ENCODE measurements at regions not wholly inside any gene's neighbourhood (a gene's known extent, or its start where the extent isn't known, plus 50 kb on each side); places are given as distances from the start of the nearest gene placed in this dataset.

DNA sequence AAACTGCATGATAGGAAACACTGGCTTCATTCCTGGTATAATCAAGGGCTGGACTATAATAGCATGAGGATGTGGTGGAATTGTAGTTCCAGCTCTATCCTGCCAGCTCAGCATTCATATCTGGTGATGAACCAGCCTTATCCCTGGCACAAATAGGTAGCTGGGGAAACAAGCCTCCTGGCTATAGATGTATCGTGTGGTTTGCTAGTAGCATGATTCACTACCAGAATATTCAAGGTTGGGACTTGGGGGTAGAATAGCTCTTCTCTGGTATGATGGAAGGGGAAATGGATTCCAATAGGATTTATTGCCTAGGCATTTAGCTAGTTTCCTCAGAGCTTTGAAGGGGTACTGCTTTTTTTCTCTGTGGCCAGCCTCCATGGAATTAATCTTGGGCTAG lies 532.8 kb downstream of the FBXO15 start:
- no peak overlapping the region for H4K91ac ChIP-seq (ENCODE audit: low read length)
- no peak overlapping the region for H2AFZ ChIP-seq (ENCODE audit: low read depth, low read length)
- H3K4me2 ChIP-seq (ENCODE audit: low read length, poor library complexity, severe bottlenecking): no peak overlapping the region
- H2BK12ac ChIP-seq (ENCODE audit: low read length in 2 of 2): no peak overlapping the region
- H3K79me1 ChIP-seq (replicated peaks; ENCODE audit: low read length, poor library complexity, severe bottlenecking): no peaks in the 10 kb centered on the region
- H3K27me3 ChIP-seq (ENCODE audit: control insufficient read depth in 1 of 2, insufficient read depth in 1 of 2, low read length in 2 of 2): no peaks in the 10 kb centered on the region
- WGBS: 0% methylated on average over 1 of the region's 1 CpG
- no peak overlapping the region for H3K23ac ChIP-seq (ENCODE audit: low read length in 2 of 2)
- no peak overlapping the region for H3K9ac ChIP-seq (ENCODE audit: low read length)
- no peak overlapping the region for H2BK120ac ChIP-seq (ENCODE audit: low read depth, low read length)
- no peak overlapping the region for H3K4me3 ChIP-seq (ENCODE audit: insufficient read depth in 1 of 2, low read depth in 1 of 2, low read length in 2 of 2)
- no peaks in the 10 kb centered on the region for H3K9me3 ChIP-seq (ENCODE audit: control insufficient read depth, low read length)
- H2BK5ac ChIP-seq (ENCODE audit: low read depth, low read length, poor library complexity, severe bottlenecking): no peak overlapping the region
- H4K8ac ChIP-seq (ENCODE audit: low read length): no peak overlapping the region
- no peak overlapping the region for H3K18ac ChIP-seq (ENCODE audit: low read depth in 1 of 2, low read length in 2 of 2)
- H3K27ac ChIP-seq (ENCODE audit: low read length, poor library complexity, severe bottlenecking): peak overlapping the region; percentile 20
- H3K4ac ChIP-seq (ENCODE audit: low read depth in 1 of 2, low read length in 2 of 2): no peak overlapping the region
- DNase-seq: peak; percentile 37
- no peak overlapping the region for H3K14ac ChIP-seq (ENCODE audit: low read length in 2 of 2)
- peaks cover 2% of the 10 kb centered on the region for H3K4me1 ChIP-seq (ENCODE audit: control insufficient read depth, insufficient read depth, low read depth, low read length)
- no peaks in the 10 kb centered on the region for H3K36me3 ChIP-seq (ENCODE audit: control insufficient read depth in 1 of 2, insufficient read depth in 2 of 2, low read depth in 1 of 2, low read length in 2 of 2)
- H2BK15ac ChIP-seq (ENCODE audit: low read depth, poor library complexity, severe bottlenecking): no peak overlapping the region
- H2AK5ac ChIP-seq (ENCODE audit: low read length, severe bottlenecking): no peak overlapping the region

DNA sequence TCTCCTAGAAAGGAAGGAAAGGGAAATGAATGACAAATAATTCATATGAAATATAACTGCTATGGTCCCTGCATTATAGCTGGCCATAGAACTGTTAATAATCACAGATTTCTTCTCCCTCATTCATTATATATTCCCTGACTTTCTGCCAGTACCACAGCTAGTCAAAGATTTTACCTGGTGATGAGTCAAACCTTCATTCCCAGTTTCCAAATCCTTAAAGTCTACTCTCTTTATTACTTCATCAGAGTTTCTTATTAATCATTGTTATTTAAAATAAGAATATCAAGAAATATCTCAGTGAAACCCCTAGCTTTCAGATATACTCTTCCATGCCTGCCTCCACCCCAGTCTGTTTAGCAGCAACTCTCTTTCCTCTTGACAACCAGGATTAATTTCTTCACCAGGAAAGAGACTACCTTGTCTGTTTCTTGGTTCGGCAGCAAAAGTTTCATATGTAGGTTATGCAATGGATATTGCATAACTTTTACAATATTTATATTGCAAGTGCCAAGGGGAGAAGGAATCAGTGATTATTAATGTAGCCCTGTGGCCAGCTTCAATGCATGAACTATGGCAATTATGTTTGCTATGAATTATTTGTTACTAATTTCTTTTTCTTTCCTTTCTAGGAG lies 533.8 kb downstream of the FBXO15 start:
- Histone ChIP-seq H2BK120ac (ENCODE audit: low read depth, low read length) (no peak overlapping the region), H3K9ac (ENCODE audit: low read length) (no peak overlapping the region), H3K18ac (ENCODE audit: low read depth in 1 of 2, low read length in 2 of 2) (no peak overlapping the region), H3K4ac (ENCODE audit: low read depth in 1 of 2, low read length in 2 of 2) (no peak overlapping the region), H2BK12ac (ENCODE audit: low read length in 2 of 2) (no peak overlapping the region), H3K36me3 (ENCODE audit: control insufficient read depth in 1 of 2, insufficient read depth in 2 of 2, low read depth in 1 of 2, low read length in 2 of 2) (no peaks in the 10 kb centered on the region), H3K27ac (ENCODE audit: low read length, poor library complexity, severe bottlenecking) (no peak overlapping the region), H4K91ac (ENCODE audit: low read length) (no peak overlapping the region), H2AFZ (ENCODE audit: low read depth, low read length) (no peak overlapping the region), H3K23ac (ENCODE audit: low read length in 2 of 2) (no peak overlapping the region), H2BK5ac (ENCODE audit: low read depth, low read length, poor library complexity, severe bottlenecking) (no peak overlapping the region), H3K4me1 (ENCODE audit: control insufficient read depth, insufficient read depth, low read depth, low read length) (peaks cover 2% of the 10 kb centered on the region), H3K27me3 (ENCODE audit: control insufficient read depth in 1 of 2, insufficient read depth in 1 of 2, low read length in 2 of 2) (no peaks in the 10 kb centered on the region), H4K8ac (ENCODE audit: low read length) (no peak overlapping the region), H3K79me1 (replicated peaks; ENCODE audit: low read length, poor library complexity, severe bottlenecking) (no peaks in the 10 kb centered on the region), H2AK5ac (ENCODE audit: low read length, severe bottlenecking) (no peak overlapping the region), H3K4me3 (ENCODE audit: insufficient read depth in 1 of 2, low read depth in 1 of 2, low read length in 2 of 2) (no peak overlapping the region), H3K14ac (ENCODE audit: low read length in 2 of 2) (no peak overlapping the region), H3K9me3 (ENCODE audit: control insufficient read depth, low read length) (no peaks in the 10 kb centered on the region), H3K4me2 (ENCODE audit: low read length, poor library complexity, severe bottlenecking) (no peak overlapping the region), H2BK15ac (ENCODE audit: low read depth, poor library complexity, severe bottlenecking) (no peak overlapping the region)
- no CpG with 5 or more reads among the region's 1 CpG for WGBS
- DNase-seq: no peak

DNA sequence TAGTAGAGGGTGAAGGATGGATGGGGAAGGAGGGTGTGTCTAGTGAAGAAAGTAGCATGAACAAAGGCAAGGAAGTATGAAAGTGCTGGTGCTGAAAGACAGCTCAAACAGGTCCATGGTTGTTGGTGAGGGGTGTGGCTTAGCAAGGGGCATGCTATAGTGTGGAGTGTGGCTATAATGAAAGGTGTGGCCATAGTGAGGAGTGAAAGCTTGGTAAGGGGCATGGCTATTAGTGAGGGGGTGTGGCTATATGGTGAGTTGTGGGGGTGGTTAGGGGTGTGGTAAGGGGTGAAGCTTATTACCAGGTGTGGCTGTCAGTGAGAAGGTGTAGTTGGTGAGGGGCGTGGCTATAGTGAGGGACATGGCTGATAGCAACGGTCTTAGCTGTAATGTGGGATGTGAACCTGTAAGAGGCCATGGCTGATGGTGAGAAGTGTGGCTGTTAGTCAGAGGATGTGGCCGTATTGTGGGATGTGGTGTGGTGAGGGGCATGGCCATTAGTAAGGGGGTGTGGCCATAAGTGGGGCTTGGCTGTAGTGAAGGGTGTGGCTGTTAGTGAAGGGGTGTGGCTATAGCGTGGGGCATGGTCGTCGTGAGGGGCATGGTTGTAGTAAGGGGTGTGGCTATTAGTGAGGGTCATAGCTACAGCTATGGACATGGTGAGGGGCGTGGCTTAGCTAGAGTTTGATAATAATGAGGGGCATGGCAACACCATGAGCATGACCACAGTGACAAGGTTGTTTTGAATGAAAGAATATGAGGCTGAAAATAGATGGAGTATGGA lies 549.6 kb downstream of the FBXO15 start:
- no peak overlapping the region for H3K23ac ChIP-seq (ENCODE audit: low read length in 2 of 2)
- H3K27me3 ChIP-seq (ENCODE audit: control insufficient read depth in 1 of 2, insufficient read depth in 1 of 2, low read length in 2 of 2): no peaks in the 10 kb centered on the region
- H3K4ac ChIP-seq (ENCODE audit: low read depth in 1 of 2, low read length in 2 of 2): no peak overlapping the region
- H3K36me3 ChIP-seq (ENCODE audit: control insufficient read depth in 1 of 2, insufficient read depth in 2 of 2, low read depth in 1 of 2, low read length in 2 of 2): no peaks in the 10 kb centered on the region
- no peak overlapping the region for H3K9ac ChIP-seq (ENCODE audit: low read length)
- no peak overlapping the region for H4K91ac ChIP-seq (ENCODE audit: low read length)
- no peaks in the 10 kb centered on the region for H3K4me1 ChIP-seq (ENCODE audit: control insufficient read depth, insufficient read depth, low read depth, low read length)
- no peak overlapping the region for H3K27ac ChIP-seq (ENCODE audit: low read length, poor library complexity, severe bottlenecking)
- no peak overlapping the region for H2BK12ac ChIP-seq (ENCODE audit: low read length in 2 of 2)
- no peak overlapping the region for H2BK5ac ChIP-seq (ENCODE audit: low read depth, low read length, poor library complexity, severe bottlenecking)
- no peak overlapping the region for H3K14ac ChIP-seq (ENCODE audit: low read length in 2 of 2)
- H2BK15ac ChIP-seq (ENCODE audit: low read depth, poor library complexity, severe bottlenecking): no peak overlapping the region
- H2BK120ac ChIP-seq (ENCODE audit: low read depth, low read length): no peak overlapping the region
- H3K18ac ChIP-seq (ENCODE audit: low read depth in 1 of 2, low read length in 2 of 2): no peak overlapping the region
- no peak overlapping the region for H3K4me2 ChIP-seq (ENCODE audit: low read length, poor library complexity, severe bottlenecking)
- WGBS: 78% methylated on average over 7 of the region's 7 CpGs
- no peak for DNase-seq
- peaks cover 7% of the 10 kb centered on the region for H3K9me3 ChIP-seq (ENCODE audit: control insufficient read depth, low read length)
- no peak overlapping the region for H3K4me3 ChIP-seq (ENCODE audit: insufficient read depth in 1 of 2, low read depth in 1 of 2, low read length in 2 of 2)
- H4K8ac ChIP-seq (ENCODE audit: low read length): no peak overlapping the region
- H2AFZ ChIP-seq (ENCODE audit: low read depth, low read length): no peak overlapping the region
- H2AK5ac ChIP-seq (ENCODE audit: low read length, severe bottlenecking): no peak overlapping the region
- H3K79me1 ChIP-seq (replicated peaks; ENCODE audit: low read length, poor library complexity, severe bottlenecking): no peaks in the 10 kb centered on the region

DNA sequence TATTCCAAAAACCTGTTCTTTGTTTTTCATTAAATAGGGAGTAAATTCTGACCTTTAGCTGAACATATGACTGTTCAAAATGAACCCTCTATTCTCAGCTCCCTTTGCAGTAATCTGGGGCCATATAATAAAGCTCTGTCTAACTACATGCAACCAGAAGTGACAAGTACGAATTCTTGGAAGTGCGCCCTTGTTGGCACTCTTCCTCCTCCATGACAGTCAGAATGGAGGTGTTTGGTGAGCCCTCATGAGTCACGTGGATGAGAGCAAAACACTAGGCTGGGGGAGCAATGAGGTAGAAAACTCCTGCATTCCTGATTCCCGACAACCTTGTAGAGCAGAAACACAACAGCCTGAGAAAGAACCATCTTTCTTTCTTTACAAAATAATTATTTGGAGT lies 552.9 kb downstream of the FBXO15 start:
- WGBS: 86% methylated on average over 4 of the region's 4 CpGs

More for the DNA sequence above, 552.9 kb downstream of the FBXO15 start:
- Histone ChIP-seq H2BK12ac (ENCODE audit: low read length in 2 of 2) (no peak overlapping the region), H3K79me1 (replicated peaks; ENCODE audit: low read length, poor library complexity, severe bottlenecking) (no peaks in the 10 kb centered on the region), H4K8ac (ENCODE audit: low read length) (no peak overlapping the region), H3K18ac (ENCODE audit: low read depth in 1 of 2, low read length in 2 of 2) (no peak overlapping the region), H3K4me1 (ENCODE audit: control insufficient read depth, insufficient read depth, low read depth, low read length) (no peaks in the 10 kb centered on the region), H4K91ac (ENCODE audit: low read length) (no peak overlapping the region), H3K4ac (ENCODE audit: low read depth in 1 of 2, low read length in 2 of 2) (no peak overlapping the region), H3K4me3 (ENCODE audit: insufficient read depth in 1 of 2, low read depth in 1 of 2, low read length in 2 of 2) (no peak overlapping the region), H3K9me3 (ENCODE audit: control insufficient read depth, low read length) (peaks cover 7% of the 10 kb centered on the region), H3K27ac (ENCODE audit: low read length, poor library complexity, severe bottlenecking) (no peak overlapping the region), H2AK5ac (ENCODE audit: low read length, severe bottlenecking) (no peak overlapping the region), H3K23ac (ENCODE audit: low read length in 2 of 2) (no peak overlapping the region), H3K14ac (ENCODE audit: low read length in 2 of 2) (no peak overlapping the region), H3K27me3 (ENCODE audit: control insufficient read depth in 1 of 2, insufficient read depth in 1 of 2, low read length in 2 of 2) (no peaks in the 10 kb centered on the region), H2BK15ac (ENCODE audit: low read depth, poor library complexity, severe bottlenecking) (no peak overlapping the region), H2BK5ac (ENCODE audit: low read depth, low read length, poor library complexity, severe bottlenecking) (no peak overlapping the region), H2BK120ac (ENCODE audit: low read depth, low read length) (no peak overlapping the region), H3K36me3 (ENCODE audit: control insufficient read depth in 1 of 2, insufficient read depth in 2 of 2, low read depth in 1 of 2, low read length in 2 of 2) (no peaks in the 10 kb centered on the region), H3K9ac (ENCODE audit: low read length) (no peak overlapping the region), H3K4me2 (ENCODE audit: low read length, poor library complexity, severe bottlenecking) (no peak overlapping the region), H2AFZ (ENCODE audit: low read depth, low read length) (no peak overlapping the region)
- DNase-seq: no peak
